Left renal cortex interstitium (tissue), 4 donors: ENCODE measurements at regions not wholly inside any gene's neighbourhood (a gene's known extent, or its start where the extent isn't known, plus 50 kb on each side); places are given as distances from the start of the nearest gene placed in this dataset.
"Not testable (repeated sequence)": the region's sequence is repeated elsewhere in the genome, so short reads cannot be mapped to it uniquely, and the experiment has no call there.

Experiments
- DNase-seq, 4 donors: peaks; one replicate each; pipeline ENCODE4 v3.0.0-alpha.2; 2013; ENCODE audit warnings: low read depth in 4 of 4, low spot score in 2 of 4, missing footprints in 1 of 4

DNA sequence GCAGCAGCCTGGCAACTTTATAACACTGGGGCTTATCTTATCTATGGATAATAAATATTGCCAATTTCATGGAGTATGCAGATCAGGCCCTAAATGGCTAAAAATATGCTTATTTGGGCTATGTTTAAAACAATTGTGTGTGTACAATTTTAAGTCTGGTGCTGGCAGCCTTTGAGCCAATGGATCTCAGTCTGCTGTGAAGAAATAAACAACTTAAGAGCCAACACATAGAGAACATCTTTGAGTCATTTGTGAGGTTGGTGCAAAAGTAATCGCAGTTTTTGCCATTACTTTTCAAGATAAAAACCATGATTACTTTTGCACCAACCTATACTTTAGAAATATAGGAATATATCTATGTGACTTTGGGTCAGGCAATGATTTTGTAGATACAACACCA lies 129.1 kb upstream of the CARMIL1 start:
- no peak for DNase-seq

DNA sequence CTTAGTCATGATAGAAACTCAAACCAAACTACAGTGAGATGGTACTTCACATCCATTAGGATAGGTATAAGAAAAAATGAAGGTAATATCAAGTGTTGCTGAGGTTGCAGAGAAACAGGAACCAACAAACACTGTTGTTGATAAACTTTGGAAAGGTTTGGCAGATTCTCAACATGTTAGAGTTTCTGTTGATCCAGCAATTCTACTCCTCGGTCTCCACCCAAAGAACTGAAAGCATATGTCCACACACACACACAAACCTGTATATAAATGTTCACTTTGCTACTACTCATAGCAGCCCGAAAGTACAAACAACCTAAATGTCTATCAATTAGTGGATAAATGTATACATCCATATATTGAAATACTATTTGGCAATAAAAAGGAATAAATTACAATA lies 128.3 kb upstream of the CARMIL1 start:
- DNase-seq: no peak

DNA sequence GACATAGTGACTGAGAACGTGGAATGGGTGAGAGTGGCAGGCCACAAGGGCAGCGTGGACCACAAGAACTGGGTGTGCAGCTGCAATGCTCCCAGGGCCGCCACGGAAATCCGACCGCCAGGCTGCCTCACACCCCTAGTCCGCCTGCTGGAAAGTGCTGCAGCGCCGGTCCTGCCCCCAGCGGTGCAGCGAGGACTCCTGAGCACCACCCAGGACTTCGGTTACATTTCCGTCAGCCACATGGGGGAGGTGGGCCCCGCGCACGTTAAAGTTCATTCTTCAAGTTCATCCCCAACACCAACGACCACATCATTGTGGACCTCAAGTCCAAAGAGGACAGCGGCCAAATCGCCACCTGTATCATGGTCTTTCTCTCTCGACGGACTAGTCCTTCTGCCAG lies 126.1 kb upstream of the CARMIL1 start:
- no peak for DNase-seq

DNA sequence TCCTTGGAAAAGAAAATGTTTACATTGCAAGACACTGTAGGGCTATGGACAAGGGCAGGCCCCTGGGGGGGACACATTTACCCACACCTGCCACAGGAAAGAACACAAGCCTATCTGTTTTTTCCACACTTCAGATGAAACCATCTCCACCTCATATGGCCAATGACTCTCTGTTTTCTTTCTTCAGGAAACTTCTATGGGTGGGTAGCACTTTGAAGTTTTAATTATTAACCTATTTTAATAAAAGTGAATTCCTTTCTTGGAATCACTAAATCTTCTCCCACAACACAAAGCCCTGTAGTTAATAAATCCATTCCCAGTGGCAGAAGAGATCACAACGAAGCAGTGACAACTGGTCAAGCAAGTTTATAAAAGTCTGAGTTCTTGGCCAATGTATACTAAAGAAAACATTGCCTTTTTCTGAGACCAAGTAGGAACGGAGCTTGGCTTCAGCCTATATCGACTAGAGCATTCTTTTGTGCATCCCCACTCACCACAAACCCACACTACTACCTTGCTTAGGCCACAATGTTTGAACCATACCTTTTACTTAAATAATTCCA lies 125.1 kb upstream of the CARMIL1 start:
- no peak for DNase-seq

DNA sequence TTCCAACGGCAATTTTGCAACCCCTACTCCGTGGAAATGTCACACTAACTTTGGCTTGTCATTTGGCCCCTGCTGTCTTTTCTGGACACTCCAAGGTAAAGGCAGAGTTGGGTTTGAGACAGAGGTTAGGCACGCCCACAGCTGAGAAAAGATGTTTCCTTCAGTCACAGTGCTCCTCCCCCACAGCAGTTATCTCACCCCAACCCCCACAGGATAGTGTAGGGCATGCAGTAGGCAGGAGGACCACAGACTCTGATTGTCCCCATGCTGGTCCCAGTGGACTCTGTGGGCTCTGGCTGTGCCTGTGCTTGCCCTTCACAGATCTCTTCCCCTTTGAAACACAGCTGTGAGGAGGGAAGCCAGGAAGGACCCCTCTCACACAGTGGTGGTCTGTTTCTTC lies 124.0 kb upstream of the CARMIL1 start:
- DNase-seq: no peak

DNA sequence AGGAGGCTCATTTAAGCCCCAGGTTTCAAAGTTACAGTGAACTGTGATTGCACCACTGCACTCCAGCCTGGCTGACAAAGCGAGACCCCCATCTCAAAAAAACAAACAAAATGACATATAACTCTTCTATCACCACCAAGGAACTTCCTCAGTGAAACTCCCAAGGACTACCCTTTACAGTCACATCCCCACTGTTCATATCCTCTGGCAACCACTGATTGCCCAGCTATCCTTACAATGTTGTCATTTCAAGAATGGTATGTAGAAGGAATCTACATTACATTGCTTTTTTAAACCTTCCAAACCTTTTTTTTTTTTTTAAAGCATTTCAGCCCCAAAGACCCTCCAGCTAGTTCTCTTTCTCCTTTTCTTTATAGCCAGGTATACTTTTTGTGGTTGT lies 123.1 kb upstream of the CARMIL1 start:
- no peak for DNase-seq

DNA sequence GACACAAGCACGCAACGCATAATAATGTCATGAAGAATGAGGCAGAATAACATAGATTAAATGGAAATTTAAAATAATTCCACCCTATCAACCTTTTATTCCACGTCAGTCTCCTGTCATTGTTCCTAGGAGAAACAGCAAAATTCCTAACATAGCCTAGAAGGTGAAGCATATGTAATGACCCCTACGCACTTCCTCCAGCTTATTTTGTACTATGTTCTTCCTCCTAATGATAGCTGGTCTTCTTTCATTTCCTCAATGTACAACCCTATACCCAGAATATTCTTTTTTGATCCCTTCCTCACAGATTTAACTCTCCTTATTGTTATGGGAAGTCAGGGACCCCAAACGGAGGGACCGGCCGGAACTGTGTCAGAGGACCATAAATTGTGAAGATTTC lies 122.0 kb upstream of the CARMIL1 start:
- DNase-seq: no peak

DNA sequence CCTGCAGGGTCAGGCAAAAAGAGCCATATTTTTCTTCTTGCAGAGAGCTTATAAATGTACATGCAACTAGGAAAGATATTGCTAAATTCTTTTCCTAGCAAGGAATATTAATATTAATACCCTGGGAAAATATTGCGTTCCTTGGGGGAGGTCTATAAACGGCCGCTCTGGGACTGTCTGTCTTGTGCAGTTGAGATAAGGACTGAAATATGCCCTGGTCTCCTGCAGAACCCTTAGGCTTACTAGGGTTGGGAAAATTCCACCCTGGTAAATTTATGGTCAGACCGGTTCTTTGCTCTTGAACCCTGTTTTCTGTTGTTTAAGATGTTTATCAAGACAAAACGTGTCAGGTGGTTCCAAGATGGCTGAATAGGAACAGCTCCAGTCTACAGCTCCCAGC lies 121.3 kb upstream of the CARMIL1 start:
- DNase-seq: no peak

DNA sequence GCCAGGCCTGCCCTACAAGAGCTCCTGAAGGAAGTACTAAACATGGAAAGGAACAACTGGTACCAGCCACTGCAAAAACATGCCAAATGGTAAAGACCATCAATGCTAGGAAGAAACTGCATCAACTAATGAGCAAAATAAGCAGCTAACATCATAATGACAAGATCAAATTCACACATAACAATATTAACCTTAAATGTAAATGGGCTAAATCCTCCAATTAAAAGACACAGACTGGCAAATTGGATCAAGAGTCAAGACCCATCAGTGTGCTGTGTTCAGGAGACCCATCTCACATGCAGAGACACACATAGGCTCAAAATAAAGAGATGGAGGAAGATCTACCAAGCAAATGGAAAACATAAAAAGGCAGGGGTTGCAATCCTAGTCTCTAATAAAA lies 119.0 kb upstream of the CARMIL1 start:
- DNase-seq: not testable (repeated sequence)

DNA sequence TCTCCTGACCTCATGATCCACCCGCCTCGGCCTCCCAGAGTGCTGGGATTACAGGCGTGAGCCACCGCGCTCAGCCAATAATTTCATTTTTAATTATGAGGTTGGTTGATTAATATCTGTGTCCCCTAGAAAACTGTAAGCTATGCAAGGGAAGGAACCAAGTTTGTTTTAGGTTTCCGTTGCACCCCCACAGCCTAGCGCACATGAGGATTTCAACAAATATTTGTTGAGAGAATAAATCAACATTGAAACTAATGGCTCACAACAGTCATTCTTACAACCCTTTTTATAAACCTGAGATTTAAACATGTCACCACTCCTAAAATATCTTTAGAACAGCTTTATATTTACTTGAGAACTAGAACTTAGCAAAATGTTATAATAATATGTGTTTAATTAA lies 114.0 kb upstream of the CARMIL1 start:
- DNase-seq: no peak

DNA sequence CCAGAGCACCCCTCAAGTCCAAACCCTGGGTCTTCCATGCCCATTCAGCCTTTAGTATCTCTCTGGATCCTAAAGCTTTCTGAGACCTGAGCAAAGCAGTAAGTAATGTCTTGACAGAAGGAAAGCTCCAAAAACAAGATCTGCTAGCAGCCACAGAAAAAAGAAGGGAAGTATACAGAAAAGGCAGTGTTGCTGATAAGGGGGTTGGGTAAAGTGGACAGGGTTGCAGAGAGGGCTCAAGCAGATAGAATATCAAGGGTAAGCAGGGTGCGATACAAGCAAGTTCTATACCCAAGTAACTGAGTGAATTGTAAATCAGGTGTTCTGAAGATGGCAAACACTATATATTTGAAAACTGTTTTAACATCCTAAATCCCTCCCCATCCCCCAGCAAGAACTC lies 113.4 kb upstream of the CARMIL1 start:
- DNase-seq: no peak

DNA sequence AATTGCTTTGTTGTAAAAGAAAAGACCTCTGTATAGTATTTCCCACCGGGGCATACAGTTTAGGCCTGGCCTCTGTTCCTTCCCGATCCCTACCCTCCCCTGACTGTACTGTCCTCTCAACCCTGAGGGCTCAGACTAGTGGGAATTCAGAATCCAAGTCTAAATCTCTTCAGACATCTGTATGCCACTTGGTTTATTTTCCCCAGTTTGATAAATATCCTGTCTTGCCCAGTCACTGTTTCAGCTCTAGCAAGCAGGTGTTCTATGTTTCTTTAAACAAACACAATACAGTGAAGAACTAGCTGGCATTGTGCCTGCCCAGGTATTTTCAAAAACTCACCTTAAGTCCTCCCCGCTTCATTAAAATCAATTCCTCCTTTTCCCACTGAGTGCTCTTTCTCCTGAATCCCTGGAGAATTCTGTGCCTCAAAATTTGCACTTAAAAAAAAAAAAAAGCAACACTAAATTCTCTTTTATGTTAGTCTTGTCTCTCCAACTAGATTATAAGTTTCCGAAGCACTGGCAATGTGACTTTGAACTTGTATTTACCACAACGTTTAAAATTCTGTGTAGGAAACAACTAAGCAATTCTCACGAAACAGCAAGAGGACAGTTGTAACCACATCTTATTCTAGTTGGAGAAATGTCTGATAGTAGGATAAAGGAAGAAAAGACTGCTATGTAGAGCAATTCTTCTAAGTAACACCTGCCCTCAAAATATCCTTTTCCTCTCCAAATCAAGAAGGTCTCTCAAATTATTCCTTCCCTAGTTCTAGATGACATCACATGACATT lies 112.0 kb upstream of the CARMIL1 start:
- DNase-seq: no peak

DNA sequence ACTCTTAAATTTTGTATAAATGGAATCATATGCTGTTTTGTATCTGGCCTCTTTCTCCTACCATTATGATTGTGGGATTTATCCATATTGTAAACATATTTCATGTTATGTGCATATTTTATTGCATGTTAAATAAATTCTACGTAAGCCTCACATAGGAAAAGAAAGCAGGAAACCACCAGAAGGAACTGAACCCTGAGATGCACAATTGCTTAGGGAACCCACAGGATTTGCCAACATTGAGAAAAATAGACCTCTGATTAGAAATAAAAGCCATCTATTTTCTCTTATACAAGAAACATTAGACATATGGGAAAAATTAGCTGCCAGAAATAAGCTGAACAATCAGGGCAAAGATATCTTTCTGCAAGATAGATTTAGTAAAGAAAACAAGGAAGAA lies 111.2 kb upstream of the CARMIL1 start:
- no peak for DNase-seq

DNA sequence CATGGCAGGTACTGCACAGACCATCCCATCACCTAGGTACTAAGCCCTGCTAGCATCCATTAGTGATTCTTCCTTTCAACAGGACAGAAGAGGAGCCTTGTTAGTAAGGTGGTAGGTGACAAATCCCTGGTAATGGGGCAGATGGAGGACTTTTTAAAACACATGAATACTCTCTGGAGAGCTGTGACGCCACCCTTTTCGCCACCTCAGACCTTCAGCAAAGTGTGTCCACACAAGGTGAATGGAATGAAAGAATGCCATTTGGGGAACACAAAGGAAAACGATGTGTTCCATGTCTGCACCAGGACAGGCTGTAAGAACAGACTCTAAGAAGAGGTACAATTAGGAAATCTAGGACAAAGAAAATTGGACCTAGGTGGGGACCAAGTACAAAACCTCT lies 110.5 kb upstream of the CARMIL1 start:
- DNase-seq: no peak

DNA sequence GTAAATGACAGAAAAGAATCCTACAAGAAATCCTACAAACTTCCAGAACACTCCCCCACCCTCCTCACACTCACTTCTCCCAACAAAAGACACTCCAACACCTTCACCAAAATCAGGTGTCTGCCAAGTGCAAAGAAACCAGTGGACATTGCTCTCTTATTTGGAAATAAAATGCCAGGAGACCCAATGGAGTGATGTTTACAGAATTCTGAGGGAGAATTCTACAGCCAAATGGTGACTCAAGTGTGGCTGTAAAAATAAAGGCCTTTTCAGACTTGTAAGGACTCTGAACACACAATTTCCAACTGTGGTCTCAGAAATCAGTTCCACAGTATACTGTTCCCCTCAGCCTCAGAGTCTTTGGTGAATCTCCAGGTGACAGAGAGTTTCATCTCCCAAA lies 109.6 kb upstream of the CARMIL1 start:
- DNase-seq: no peak

DNA sequence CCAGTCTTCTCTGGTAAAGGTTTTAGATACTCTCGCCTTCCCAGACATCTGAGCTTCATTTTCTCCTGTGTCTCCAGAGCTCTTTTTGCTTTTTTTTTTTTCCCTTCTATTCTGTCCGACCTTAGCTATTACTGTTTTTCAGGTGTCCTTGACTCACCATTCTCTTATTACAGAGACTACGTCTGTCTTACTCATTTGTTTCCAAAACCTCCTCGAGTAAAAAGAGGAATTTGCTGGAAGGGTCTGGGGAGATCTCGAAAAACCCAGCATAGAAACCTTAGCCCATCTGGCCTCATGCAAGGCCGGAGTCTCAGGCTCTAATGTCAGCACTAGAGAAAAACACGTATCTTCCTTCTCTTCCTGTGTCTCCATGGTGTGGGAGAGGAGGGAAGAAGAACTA lies 109.2 kb upstream of the CARMIL1 start:
- DNase-seq: no peak

DNA sequence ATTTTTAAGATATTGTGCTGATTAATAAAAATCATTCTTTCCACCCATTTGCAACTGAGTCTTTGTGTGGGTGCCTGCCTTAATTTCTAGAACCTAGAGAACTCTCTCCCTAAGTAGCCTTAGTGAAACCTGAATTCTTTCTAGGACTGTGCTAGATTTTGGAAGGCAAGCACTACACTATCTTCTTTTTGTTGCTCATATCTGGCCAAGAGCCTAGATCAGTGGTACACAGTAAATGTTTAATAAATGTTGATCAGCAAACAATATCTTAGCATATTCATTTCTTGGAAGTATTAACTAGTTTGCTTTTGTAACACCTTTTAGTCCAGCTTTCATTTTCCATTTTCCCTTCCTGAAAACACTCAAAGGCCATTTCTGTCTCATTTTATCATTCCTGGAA lies 108.5 kb upstream of the CARMIL1 start:
- DNase-seq: no peak

DNA sequence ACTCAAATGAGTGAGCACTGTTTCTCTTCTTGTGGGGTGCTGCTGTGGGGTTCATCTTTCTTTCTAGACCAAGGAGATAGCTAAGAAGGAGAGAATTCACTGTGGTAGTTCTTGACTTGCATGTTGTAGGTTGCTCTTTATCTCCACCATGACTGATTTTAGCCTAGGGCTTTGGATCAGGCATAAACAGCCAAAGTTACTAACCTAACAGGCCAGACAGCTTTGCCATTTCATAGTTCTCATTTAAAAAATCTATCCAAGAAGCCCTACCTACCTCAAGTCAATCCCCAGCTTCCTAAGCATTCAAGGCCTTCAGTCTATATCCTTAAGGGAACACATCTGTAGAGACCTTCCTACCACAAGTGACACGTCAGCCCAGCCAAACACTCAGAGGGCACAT lies 107.9 kb upstream of the CARMIL1 start:
- no peak for DNase-seq

DNA sequence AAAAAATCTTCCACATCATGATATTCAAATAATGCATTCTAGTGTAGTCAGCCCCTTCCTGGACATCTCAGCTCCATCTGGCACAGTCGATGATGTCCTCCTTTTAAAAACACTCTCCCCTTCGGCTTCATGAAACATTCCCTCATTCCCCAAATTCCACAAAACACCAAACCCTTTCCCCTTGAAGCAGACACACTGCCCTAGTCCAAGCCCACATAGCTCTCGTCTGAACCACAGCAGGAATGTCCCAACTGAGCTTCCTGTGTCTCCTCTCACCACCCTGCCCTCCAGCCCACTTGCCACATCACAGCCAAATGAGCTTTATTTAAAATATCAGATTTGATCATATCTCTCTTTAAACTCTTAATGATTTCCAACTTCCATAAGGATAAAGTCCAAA lies 106.4 kb upstream of the CARMIL1 start:
- DNase-seq: no peak

DNA sequence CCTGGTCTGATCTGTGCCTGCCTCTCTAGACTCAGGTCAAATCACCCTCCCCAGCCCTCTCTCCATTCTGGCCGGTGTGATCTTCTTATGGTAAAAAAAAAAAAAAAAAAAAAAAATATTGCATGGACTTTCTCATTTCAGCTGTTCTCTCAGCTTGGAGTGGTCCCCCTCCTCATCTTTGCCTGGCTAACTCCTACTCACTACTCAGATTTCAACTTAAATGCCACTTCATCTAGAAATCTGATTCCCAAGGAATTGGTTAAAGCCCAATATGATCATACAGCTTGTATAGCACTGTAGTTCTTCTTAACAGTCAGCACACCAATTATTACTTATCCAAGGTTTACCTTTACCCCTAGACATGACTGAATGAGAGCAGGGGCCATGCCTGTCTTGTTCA lies 105.9 kb upstream of the CARMIL1 start:
- DNase-seq: no peak

DNA sequence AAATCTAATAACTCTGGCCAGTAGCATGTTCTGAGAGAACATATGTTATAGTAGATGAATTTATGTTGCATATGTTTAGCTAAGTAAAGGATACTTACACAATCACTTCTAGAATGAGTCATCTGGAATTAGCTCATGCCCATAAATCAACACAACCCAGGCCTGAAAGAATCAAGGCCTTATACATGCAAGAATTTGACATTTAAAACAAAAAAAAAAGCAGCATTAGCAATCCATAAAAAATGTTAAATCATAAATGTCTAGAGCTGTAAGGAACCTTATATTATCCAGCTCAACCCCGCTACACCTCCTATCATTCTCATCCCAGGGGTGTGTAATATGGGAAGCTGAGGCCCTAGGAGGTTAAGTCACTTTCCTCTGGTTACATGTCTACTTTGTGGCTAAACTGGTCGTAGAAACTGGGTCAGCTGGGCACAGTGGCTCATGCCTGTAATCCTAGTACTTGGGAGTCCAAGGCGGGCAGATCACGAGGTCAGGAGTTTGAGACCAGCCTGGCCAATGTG lies 105.2 kb upstream of the CARMIL1 start:
- DNase-seq: no peak

DNA sequence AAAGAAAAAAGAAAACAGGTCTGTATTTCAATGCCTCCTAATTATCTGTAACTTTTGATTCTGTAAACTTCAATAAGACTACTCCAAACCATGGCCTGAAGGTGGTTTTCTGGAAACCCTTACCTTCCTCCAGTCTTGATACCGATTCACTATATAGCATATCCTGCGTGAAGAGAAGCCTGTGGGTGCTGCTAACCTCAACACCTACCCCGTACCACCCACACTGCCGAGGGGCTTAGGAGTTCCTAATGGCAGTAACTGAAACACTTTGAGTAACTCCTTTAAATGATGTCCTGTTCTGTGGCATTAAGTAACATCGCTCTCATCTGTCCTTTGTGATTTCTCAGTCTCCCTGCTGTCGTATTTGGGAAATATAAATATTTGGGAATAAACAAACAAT lies 104.5 kb upstream of the CARMIL1 start:
- no peak for DNase-seq

DNA sequence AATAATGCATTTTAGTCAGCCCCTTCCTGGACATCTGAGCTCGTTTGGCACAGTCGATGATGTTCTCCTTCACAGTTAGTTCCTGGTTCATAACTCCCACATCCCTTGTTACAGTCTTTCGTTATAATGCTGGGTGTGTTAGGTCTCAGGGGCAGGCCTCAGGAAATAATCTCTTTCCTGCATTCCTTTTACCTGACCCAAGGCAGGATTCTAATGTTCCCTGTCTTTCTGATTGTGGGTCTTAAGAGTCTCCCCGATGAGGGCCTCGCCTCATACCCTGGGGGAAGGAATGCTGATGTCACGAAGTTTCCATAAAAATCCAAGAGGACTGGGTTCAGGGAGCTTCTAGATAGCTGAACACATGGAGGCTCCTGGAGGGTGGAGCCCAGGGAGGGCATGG lies 104.0 kb upstream of the CARMIL1 start:
- no peak for DNase-seq
